ENCODE measurements at regions not wholly inside any gene's neighbourhood (a gene's known extent, or its start where the extent isn't known, plus 50 kb on each side); places are given as distances from the start of the nearest gene placed in this dataset.
"Not testable (repeated sequence)": the region's sequence is repeated elsewhere in the genome, so short reads cannot be mapped to it uniquely, and the experiment has no call there.

DNA sequence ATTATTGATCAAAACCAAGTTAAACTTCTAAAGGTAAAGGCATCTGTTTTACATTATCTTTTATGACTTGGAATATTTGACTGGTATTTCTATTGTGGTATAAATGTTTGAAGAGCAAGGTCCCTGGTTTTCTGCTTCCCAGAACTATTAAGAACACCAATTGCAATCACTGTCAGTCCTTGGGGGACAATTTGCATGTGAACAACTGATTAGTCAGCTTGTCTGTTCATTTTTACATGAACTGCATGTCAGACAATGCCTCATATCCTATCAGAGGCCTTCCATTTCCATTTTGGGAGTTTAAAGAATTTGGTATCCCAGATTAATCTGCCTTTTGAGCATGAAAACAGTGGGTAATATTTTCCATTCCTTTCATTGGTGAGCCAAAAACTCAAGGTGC is 654.9 kb upstream of the USP24 start:
- no peak overlapping the region for H3K4me3 ChIP-seq (ENCODE audit: low read depth, low read length)
- H3K9me3 ChIP-seq (ENCODE audit: control insufficient read depth, insufficient read depth, low read length) = no peaks in the 10 kb centered on the region
- ChIA-PET POLR2A (no interaction called here), CTCF (no interaction called here)
- DNase-seq (ENCODE audit: low read depth, low spot score) = no peak
- H3K27me3 ChIP-seq (ENCODE audit: control insufficient read depth, insufficient read depth, low read length) = no peaks in the 10 kb centered on the region
- TF ChIP-seq CTCF (IDR thresholded peaks at IDR 0.05; ENCODE audit: low read depth, low read length) = no peak
- no peak overlapping the region for H3K27ac ChIP-seq (ENCODE audit: low read depth, low read length)

DNA sequence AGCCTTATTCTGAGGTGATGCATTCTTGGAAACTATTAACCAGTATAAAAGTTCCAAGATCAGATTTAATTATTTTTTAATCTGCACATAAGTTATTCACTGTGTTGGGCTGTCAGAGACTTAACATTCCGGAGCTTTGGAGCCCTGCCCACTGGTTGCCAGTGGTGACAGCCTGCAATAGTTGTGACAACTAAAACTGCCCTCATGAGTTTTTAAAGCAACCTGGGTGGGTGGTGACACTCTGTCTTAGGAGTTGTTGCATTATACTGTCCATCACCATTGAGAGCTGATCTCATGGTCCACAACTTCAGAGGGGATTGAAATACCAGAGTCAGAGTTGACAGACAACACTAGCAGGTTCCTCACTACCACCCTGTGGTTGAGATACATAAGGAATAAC is 653.9 kb upstream of the USP24 start:
- ChIA-PET POLR2A (no interaction called here), CTCF (interaction anchor here (1.7 kb wide), 1 partner anchor 10 kb away, joined by 8 read pairs; no protein-coding TSS in a partner anchor)
- no peak overlapping the region for H3K4me3 ChIP-seq (ENCODE audit: low read depth, low read length)
- no peaks in the 10 kb centered on the region for H3K9me3 ChIP-seq (ENCODE audit: control insufficient read depth, insufficient read depth, low read length)
- H3K27me3 ChIP-seq (ENCODE audit: control insufficient read depth, insufficient read depth, low read length) = no peaks in the 10 kb centered on the region
- no peak overlapping the region for H3K27ac ChIP-seq (ENCODE audit: low read depth, low read length)
- DNase-seq (ENCODE audit: low read depth, low spot score) = no peak
- TF ChIP-seq CTCF (IDR thresholded peaks at IDR 0.05; ENCODE audit: low read depth, low read length) = no peak

DNA sequence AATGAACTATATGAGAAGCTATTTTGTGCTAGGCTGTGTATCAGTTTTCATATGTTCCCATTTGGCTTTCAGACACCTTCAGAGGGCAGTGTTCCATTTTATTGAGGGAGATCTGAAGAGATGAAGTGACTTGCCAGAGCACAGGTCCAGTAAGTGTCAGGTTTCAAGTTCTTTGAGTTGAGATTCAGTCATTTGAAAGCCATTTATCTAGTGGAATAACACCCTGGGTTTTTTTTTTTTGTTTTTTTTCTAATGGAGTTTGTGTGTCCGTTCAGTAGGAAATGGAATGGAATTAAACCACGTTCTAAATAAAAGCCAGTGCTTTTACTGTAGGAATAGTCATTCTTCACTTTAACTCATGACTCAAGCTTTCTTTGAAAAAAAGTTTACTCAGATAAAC is 652.9 kb upstream of the USP24 start:
- POLR2A ChIA-PET = interaction anchor here (1.3 kb wide), 1 partner anchor 13 kb away, joined by 4 read pairs; no protein-coding TSS in a partner anchor
- Histone ChIP-seq H3K9me3 (ENCODE audit: control insufficient read depth, insufficient read depth, low read length) (no peaks in the 10 kb centered on the region), H3K4me3 (ENCODE audit: low read depth, low read length) (no peak overlapping the region), H3K27me3 (ENCODE audit: control insufficient read depth, insufficient read depth, low read length) (no peaks in the 10 kb centered on the region), H3K27ac (ENCODE audit: low read depth, low read length) (no peak overlapping the region)
- CTCF ChIA-PET = interaction anchor here (0.7 to 1.7 kb wide), 3 partner anchors 9 to 420 kb away, joined by 4 to 8 read pairs (median 4); no protein-coding TSS in a partner anchor
- DNase-seq (ENCODE audit: low read depth, low spot score) = no peak
- TF ChIP-seq CTCF (IDR thresholded peaks at IDR 0.05; ENCODE audit: low read depth, low read length) = peak; percentile 15; the same call in 1 of the 2 replicates

- Histone ChIP-seq H3K27ac (ENCODE audit: low read depth, low read length) (no peak overlapping the region), H3K27me3 (ENCODE audit: control insufficient read depth, insufficient read depth, low read length) (no peaks in the 10 kb centered on the region), H3K9me3 (ENCODE audit: control insufficient read depth, insufficient read depth, low read length) (no peaks in the 10 kb centered on the region), H3K4me3 (ENCODE audit: low read depth, low read length) (no peak overlapping the region)
- ChIA-PET CTCF (interaction anchor here (1.2 to 1.7 kb wide), 3 partner anchors 9 to 717 kb away, joined by 4 to 8 read pairs (median 4); no protein-coding TSS in a partner anchor), POLR2A (interaction anchor here (1.3 kb wide), 1 partner anchor 12 kb away, joined by 4 read pairs; no protein-coding TSS in a partner anchor)
- no peak for TF ChIP-seq CTCF (IDR thresholded peaks at IDR 0.05; ENCODE audit: low read depth, low read length)
- no peak for DNase-seq (ENCODE audit: low read depth, low spot score)
These were observed 652.2 kb upstream of the USP24 start for GRCh38 chr1:55867304-55867843.

GRCh38 chr1:55865778-55866177 is 650.6 kb upstream of the USP24 start:
- H3K4me3 ChIP-seq (ENCODE audit: low read depth, low read length); DNase-seq (ENCODE audit: low read depth, low spot score); POLR2A ChIA-PET; H3K27ac ChIP-seq (ENCODE audit: low read depth, low read length); H3K27me3 ChIP-seq (ENCODE audit: control insufficient read depth, insufficient read depth, low read length); H3K9me3 ChIP-seq (ENCODE audit: control insufficient read depth, insufficient read depth, low read length): not testable (repeated sequence)
- CTCF ChIA-PET = interaction anchor here (0.9 kb wide), 1 partner anchor 18 kb away, joined by 6 read pairs; no protein-coding TSS in a partner anchor
